D341Med (cell line): ENCODE measurements at regions not wholly inside any gene's neighbourhood (a gene's known extent, or its start where the extent isn't known, plus 50 kb on each side); places are given as distances from the start of the nearest gene placed in this dataset.
"Not testable (repeated sequence)": the region's sequence is repeated elsewhere in the genome, so short reads cannot be mapped to it uniquely, and the experiment has no call there.

Source experiments
- DNase-seq: peaks from one replicate; pipeline ENCODE4 v3.0.0; 2012; ENCODE audit warnings: low spot score

DNA sequence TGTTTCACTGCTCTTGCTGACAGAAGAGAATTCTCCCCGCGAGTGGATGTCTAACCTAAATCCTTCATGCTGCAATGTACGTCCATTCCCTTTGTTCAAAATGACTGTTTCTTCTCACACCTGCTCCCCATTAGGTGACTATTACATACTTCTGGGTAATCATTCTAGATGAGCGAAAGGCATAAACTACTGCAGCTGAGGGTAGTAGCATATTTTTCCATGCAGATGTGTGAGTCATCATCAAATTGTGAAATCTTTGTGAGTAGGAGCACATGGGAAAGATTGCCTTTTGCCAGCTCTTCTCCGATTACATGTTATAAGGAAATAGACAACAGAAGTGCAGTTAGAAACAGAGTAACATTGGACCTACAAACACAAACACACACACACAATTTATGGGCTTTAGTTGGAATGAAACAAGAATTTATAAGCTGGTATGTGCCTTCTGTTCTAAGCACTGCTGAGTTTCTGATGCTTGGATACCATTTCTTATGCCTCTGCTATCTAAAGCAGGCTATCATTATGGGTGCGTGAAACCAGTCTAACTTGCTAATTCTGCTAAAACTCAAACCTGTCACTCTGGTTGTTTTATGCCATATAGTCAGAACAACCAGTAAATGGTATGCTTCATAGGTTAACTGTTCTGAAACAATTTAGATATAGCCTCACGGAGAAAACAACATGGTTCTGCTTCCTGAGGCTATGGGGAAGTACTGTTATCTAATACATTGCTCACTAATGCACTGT, 346.9 kb upstream of the PSMD7 start:
- DNase-seq = no peak

DNA sequence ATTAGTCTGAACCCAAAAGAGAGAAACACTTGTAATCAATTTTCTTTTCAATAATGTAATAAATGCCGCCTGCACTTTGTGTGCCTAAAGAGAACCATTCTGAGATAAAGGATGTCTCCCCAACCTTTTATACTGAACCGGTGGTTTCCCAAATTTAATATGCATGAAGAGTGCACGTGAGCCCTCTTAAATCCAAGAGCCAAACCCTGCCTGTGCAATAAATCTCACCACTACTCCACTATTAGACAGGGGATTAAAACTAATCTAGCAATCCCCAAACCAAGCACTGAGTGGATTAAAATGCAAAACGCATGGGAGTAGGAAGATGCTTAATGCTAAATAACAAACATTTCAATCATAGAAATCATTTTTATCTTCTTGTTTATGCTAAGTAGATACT, 351.0 kb upstream of the PSMD7 start:
- peak; percentile 53 for DNase-seq

DNA sequence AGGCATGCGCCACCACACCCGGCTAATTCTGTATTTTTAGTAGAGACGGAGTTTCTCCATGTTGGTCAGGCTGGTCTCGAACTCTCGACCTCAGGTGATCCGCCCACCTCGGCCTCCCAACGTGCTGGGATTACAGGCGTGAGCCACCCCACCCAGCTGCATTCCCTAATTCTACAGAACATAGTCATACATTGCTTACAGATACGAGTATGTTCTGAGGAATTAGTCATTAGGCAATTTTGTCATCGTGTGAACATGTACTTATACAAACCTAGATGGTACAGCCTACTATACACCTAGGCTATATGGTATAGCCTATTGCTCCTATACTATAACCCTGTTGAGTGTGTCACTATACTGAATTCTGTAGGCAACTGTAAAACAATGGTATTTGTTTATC, 353.4 kb upstream of the PSMD7 start:
- DNase-seq = not testable (repeated sequence)

DNA sequence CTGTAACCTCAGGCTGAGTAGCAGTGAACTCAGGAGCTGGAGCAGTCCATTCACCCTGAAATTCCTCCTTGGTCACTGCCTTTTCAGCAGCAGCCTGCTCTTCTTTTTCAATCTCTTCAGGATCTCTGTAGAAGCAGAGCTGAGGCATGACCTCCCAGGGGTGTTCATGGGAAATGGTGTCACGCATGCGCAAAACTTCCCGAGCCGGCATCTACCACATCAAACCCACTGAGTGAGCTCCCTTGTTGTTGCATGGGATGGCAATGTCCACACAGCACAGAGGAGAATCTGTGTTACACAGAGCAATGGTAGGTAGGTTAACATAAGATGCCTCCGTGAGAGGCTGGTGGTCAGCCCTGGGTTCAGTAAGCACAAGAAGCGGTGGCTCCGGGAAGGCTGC, 355.8 kb upstream of the PSMD7 start:
- not testable (repeated sequence) for DNase-seq

DNA sequence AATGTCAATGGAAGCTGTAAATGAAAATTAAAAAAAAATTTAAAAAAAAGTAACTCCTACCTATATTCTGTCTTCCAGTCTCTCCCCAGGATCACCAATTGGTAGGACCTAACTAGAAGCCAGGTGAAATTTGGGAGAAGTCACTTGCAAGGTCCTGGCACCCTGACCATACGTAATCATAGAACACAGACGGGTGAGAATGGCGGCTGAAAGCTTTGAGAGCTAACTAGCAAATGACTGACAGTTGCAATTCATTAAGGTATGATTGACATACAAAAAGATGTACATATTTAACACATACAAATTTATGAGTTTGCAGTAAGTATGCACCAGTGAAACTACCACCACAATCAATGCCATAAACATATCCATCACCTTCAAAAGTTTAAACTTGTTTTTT, 372.7 kb upstream of the PSMD7 start:
- DNase-seq = no peak

DNA sequence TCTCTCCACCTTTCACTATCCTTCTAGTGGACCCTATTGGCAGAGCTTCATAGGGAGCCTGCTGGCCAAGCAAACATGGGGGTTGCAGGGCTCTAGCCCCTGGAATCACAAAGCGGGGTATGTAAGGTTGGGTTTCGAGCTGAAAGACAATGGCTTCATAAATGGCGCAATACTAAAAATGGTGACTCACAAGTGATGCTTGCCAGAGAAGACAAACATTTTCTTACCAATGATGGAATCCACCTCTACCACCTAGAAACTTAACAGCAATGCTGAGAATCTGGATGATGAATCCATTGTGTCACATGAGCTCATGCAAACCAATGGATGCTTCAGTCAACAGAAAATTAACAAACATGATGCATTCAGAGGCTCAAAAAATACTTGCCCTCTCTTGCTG, 375.3 kb upstream of the PSMD7 start:
- DNase-seq = no peak

DNA sequence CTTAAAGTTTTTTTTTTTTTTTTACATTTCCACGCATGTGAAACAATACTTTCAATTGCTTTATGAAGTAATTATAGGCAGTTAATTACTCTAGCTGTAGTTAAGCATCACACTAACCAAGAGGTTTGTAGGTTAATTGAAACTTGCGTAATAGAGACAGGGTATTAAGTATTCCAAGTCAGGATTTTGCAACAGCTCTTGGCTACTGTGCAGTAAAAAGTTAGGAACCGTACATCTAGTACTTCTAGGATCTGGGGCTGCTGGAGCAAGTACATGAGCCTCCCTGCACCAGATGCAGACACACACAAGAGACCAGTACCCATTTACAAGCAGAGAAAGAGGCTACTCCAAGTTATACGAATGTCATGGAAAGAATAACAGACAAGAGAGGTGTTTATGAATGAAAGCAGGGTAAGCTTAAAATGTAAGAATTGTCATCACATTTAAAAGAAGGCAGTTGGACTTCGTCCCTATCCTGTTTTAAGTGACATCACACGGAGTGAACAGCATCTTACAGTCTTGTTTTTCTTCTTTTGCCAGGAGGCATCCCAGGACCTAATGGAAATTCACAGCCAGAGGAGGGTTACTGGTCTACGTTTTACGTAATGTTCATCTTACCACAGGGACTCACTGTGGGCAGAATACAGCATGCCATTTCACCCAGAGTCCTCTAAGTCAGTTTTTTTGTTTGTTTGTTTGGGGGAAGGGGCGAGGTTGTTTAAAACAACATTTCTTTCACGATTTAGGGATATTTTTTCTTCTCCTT, 379.6 kb upstream of the PSMD7 start:
- DNase-seq = no peak

DNA sequence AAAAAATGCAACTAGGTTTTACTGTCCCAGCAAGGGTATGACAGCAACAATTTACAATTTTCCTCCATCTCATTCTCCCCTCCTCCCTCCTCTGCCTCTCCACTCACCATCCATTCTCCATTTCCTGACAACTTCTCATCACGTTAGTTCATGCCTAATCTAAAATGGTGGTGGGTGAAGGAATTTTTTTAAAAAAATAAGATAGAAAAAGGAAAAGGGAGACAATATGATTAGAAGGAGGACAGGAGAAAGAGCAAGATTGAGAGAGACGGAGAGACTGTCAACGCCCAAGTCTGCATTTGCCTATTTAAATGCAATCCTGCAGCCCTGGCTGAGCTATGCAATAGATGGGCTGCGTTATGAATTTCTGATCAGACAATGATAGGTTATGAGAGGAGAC, 380.7 kb upstream of the PSMD7 start:
- no peak for DNase-seq

DNA sequence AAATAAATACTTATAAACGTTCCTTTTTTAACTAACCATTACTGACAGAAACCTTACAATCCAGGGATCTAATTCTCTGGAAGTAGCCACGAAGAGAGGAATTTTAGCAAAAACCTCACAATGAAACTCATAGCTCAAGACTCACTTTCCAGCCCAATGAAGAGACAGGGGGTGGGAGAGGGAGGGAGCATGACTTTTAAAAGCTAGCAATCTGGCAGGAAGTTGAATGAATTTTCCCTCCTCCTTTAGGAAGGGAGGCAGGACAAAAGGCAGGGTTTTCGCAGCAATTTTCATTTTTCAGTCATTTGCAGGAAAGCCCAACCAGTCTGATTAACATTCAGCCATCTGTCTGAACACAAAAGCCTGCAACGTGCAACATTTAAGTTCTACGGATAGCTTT, 381.5 kb upstream of the PSMD7 start:
- no peak for DNase-seq

DNA sequence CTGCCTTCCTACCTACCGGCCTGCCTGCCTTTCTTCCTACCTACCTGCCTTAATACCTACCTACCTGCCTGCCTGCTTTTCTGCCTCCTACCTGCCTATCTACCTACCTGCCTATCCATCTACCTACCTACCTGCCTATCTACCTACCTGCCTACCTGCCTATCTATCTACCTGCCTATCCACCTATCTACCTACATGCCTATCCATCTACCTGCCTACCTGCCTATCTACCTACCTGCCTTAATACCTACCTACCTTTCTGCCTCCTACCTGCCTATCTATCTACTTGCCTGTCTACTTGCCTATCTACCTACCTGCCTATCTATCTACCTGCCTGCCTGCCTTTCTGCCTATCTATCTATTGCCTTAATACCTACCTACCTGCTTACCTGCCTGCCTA, 383.8 kb upstream of the PSMD7 start:
- no peak for DNase-seq

DNA sequence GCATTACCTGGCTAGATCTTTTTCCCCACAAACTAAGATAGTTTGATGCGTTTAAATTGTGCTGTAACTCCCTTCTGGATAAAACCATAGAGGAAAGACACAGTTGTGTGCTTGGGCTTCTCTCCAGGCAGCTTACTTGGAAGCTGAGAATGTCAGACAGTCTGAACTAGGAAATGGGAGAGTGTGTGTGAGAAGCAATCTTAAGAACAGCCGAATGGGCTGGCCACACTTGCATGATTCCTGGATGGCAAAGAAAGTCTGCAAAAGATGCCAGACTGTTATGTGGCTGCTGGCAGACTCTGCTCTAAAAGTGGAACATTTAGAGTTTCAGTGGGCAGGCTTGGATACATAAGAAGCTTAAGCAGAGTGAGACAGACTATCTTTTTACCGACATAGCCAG, 384.3 kb upstream of the PSMD7 start:
- no peak for DNase-seq

DNA sequence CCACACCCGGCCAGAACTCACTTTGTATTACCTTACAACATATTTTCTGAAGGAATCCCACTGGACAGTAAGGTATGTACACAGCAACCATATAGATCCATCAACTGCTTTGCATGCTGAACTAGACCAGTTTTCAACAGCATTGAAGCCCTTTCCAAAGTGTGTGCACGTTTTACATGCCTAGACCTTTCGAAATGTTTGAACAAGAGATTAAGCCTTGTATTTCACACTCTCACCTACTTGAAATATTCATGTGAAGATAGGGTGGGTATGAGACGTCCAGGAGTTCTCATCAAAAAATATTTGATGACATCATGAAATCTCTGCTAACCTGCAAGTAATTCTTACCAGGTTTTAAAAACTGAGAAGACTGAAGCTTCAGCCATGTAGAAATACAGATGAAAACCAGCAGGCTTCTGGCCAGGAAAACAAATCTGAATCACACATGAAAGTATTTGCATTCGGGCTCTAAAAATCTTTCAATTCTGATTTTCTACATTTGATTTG, 387.0 kb upstream of the PSMD7 start:
- no peak for DNase-seq

DNA sequence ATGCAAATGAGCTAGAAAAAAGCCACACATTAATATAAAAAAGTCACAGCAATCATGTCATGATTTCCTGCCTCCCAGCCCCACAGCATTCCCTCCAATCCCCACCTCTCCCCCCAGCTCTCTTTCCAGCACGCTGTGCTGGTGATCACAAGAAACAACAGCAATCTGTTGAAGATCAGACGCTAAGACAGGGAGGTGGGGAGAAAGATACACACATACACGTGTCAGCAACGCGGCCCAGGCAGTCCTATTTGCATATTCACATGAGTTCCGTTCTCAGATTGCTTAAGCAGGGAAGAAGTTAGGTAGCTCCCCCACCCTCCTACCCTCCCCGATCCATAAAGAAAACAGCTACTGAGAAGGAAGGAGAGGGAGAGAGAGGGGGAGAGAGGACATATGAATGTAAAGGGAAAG, 405.5 kb upstream of the PSMD7 start:
- peak; percentile 30 for DNase-seq

DNA sequence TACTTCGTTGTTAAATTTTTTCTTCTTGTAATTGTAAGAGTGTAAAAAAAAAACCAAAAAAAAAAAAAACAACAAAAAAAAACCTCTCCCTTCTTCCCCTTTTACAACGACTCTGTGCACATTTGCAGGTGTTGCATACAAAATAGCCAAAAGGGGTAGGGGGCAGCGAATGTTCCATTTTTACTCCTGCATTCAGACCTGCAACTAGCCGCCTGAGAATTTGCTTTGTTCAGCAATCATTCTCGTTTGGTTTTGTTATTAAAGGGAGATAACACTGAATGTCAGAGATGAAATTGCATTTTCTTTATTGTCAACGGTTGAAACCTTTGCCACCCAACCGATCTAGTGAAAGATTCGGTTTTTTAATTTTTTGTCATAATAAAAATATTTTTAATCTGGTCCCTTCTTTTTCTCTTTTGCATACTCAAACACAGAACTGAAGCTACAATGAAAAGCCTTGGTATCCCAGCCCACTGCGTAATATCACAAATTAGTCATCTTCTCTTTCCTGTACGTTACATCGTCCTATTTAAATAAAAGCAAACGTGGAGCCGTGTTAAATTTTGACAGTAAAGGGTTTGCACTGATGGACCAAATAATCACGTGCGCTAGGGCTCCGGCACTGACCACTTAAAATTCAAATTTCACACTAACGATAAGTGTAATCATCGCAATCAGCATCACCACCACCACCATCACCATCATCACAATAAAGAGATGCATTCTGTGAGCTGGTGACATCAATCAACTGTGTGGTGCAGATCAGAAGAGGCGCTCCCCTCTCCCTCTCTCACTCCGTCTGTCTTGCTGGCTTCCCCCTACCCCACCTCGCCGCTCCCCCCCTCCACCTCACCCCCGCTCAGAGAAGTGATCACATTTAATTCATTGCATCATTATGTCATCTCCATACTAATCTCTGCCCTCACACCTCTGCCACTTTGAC, 406.2 kb upstream of the PSMD7 start:
- no peak for DNase-seq

DNA sequence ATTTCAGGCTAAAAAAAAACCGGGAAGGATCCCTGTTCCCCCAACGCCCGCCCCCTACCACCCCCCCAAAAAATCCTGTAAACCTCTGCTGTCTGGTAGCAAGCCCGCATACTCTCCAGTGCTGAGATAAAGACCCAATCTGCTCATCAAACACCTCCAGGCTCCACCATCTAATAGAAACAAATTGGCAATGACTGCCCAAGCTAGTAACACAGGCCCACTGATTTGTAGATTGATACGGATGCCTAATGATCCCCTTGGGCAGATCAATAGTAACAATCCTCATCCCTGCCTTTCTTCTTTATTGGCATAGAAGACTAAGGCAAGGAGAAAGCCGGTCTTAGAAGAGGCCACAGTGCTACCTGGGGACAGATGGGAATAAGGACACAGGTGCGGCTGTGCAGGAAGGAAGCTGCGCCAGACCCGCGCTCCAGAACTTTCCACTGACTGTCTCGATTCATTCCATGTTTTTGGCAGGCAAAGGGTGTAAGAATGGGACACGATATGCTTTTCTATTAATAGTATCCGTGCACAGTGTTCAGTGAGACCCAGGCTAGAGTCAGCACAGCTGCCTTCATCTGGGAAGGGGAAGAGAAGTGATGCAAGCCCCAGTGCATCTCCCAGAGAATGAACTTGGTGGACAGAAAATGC, 407.6 kb upstream of the PSMD7 start:
- DNase-seq = no peak

DNA sequence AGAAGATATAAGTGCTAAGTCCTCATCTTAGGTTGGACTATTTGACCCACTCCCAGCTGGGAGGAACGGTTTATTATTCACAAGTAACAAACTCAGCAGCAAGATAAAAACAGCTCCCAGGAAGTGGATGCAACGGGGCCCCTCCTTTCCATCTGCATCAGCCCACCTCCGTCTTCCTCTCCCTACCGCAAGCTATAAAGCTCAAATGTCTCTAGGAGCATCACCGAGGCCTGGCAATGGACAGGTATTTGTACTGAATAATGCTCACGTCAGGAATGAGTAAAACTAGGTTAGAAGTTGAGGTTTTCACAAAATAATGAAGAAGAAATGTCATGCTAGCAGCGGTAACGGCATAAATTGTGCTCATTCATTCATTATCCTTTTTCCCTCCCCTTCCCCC, 408.7 kb upstream of the PSMD7 start:
- DNase-seq = no peak

DNA sequence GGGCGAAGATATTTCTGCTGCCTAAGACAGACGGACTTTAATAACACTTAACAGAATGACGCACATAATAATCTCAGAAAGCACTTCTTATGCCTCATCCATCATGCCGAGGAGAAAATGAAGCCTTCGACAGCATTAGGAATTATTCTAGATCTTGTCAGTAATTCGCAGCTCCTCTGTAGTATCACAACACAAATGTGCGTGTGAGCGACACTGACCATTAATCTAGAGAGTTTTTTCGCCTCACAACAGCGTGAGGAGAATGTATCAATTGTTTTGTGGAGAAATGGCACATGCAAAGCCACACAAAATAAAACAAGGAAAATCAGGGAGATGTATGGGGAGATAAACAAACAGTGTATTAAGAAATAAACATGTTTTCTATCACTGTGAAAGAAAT, 410.2 kb upstream of the PSMD7 start:
- no peak for DNase-seq

DNA sequence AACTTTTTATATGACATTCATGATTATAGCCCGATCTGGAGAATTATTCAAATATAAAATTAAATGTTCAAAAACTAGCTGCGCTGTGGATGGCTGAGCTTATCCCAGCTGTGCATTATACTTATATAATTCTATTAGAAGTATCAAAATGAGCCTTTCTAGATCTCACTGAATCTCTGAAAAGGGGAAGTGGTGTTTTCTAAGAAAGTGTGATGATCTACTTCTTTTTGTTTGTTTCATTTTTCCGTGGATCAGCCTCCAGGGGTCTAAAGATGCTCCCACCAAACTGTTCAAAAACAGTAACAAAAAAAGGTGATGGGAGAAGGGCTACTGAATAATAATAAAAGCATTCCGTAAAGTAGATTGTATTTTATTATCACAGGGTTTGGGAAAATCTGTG, 411.3 kb upstream of the PSMD7 start:
- DNase-seq = no peak

DNA sequence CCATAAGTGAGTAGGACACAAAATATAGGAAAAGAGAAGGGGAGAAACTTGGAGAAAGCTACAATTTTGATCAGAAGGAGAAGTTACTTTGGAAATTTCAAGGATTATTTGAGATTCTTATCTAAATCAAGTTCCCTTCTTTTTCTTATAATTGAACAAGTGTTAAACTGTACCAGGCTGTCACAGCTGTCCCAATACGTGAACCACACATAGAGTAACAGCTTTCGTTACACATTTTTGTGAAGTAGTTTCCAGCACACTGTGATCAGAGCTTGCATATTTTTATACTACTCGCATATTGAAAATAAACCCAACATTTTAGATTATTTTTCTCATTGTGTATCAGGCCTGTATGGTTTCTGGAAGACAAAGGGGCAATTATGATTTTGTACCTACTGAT, 412.8 kb upstream of the PSMD7 start:
- no peak for DNase-seq

DNA sequence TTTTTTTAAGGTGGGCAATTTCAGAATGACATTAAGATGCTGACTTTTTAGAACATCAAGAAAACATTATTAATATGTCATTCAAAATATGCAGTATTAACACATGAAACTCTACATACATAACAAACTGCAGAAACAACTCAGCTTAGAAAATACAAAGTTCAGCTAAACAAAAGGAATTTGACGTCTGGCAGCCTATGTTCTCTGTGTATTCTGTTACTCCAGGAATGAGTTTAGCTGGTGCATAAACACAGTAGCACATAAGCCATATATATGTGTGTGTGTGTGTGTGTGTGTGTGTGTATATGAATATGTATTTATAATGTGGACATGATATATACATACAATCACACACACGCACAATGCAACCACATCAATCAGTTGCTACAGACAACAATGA, 413.5 kb upstream of the PSMD7 start:
- DNase-seq = no peak

DNA sequence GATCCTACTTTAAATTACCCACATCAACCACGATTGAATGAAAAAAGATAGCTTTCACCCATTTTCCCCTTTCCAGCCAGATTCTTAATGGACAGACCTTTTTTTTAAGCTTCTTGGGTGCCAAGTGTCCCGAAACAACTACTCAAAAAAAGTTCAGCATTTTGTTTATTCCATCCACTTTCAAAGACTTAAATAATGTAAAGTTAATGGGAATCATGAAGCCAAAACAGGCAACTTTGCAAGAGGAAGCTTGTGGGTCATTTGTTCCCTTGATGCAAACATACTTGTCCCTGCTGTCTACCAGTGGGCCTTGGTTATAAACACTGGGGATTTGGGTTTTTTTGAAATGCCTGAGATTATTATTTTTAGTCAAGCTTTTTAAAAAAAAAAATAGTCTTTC, 414.0 kb upstream of the PSMD7 start:
- DNase-seq = no peak

DNA sequence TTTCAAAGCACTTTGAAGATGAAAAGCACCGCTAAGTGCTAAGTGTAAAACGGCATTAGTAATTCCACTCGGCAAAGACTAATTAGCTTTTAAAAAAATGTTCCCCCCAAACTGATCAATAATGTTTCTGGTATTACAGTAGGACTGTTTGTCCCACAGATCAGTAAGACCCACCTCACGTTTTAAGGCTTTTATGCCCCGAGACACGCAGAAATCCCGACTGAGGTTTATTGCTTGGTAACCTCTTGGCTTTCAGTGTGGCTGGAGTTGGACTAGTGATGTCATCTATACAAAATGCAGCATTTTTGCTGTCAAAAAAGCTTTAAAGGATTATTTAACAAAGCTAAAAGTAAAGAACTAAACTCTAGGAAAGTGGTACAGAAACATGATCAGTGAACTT, 414.6 kb upstream of the PSMD7 start:
- DNase-seq = no peak
